ENCODE measurements at regions not wholly inside any gene's neighbourhood (a gene's known extent, or its start where the extent isn't known, plus 50 kb on each side); places are given as distances from the start of the nearest gene placed in this dataset.
"Not testable (repeated sequence)": the region's sequence is repeated elsewhere in the genome, so short reads cannot be mapped to it uniquely, and the experiment has no call there.

- H3K36me3 ChIP-seq (replicated peaks; ENCODE audit: insufficient read depth, low read length), result no peaks in the 10 kb centered on the region
- no peak overlapping the region for H3K4me3 ChIP-seq (ENCODE audit: low read length)
- no peak overlapping the region for H3K27ac ChIP-seq (ENCODE audit: low read length)
- no peaks in the 10 kb centered on the region for H3F3A ChIP-seq (ENCODE audit: insufficient read depth, low read length)
- no peak overlapping the region for H2AFZ ChIP-seq (ENCODE audit: low read length)
- H3K4me1 ChIP-seq (ENCODE audit: low read length), result no peaks in the 10 kb centered on the region
- no peaks in the 10 kb centered on the region for H3K9me2 ChIP-seq (replicated peaks; ENCODE audit: insufficient read depth, low read length)
- no peak for DNase-seq
- no peak overlapping the region for H3K4me2 ChIP-seq (ENCODE audit: low read depth, low read length)
- no peaks in the 10 kb centered on the region for H4K20me1 ChIP-seq (ENCODE audit: insufficient read depth, low read length)
- H3K79me2 ChIP-seq (ENCODE audit: low read length), result no peaks in the 10 kb centered on the region
- no peaks in the 10 kb centered on the region for H3K9me3 ChIP-seq (replicated peaks; ENCODE audit: insufficient read depth, low read length)
- TF ChIP-seq EZH2phosphoT487 (IDR thresholded peaks at IDR 0.05; ENCODE audit: low read length) (no peak), EZH2 (optimal IDR thresholded peaks at IDR 0.05; ENCODE audit: low read depth, low read length) (no peak), CTCF (IDR thresholded peaks at IDR 0.05; ENCODE audit: low read length) (no peak)
- no peaks in the 10 kb centered on the region for H3K27me3 ChIP-seq (replicated peaks; ENCODE audit: insufficient read depth, low read length)
- H3K9ac ChIP-seq (ENCODE audit: low read length), result no peak overlapping the region
Measured at GRCh38 chr7:13749636-13750035, 239.8 kb downstream of the ETV1 start.

- Histone ChIP-seq H3K27ac (ENCODE audit: low read length) (no peak overlapping the region), H3K27me3 (replicated peaks; ENCODE audit: insufficient read depth, low read length) (no peaks in the 10 kb centered on the region), H4K20me1 (ENCODE audit: insufficient read depth, low read length) (no peaks in the 10 kb centered on the region), H3K79me2 (ENCODE audit: low read length) (no peaks in the 10 kb centered on the region), H3K9me2 (replicated peaks; ENCODE audit: insufficient read depth, low read length) (no peaks in the 10 kb centered on the region), H3F3A (ENCODE audit: insufficient read depth, low read length) (no peaks in the 10 kb centered on the region), H3K4me2 (ENCODE audit: low read depth, low read length) (no peak overlapping the region), H3K9ac (ENCODE audit: low read length) (no peak overlapping the region), H3K4me3 (ENCODE audit: low read length) (no peak overlapping the region), H3K36me3 (replicated peaks; ENCODE audit: insufficient read depth, low read length) (no peaks in the 10 kb centered on the region), H3K4me1 (ENCODE audit: low read length) (no peaks in the 10 kb centered on the region), H3K9me3 (replicated peaks; ENCODE audit: insufficient read depth, low read length) (no peaks in the 10 kb centered on the region), H2AFZ (ENCODE audit: low read length) (no peak overlapping the region)
- TF ChIP-seq CTCF (IDR thresholded peaks at IDR 0.05; ENCODE audit: low read length), result no peak
- TF ChIP-seq EZH2 (optimal IDR thresholded peaks at IDR 0.05; ENCODE audit: low read depth, low read length), result no peak
- no peak for TF ChIP-seq EZH2phosphoT487 (IDR thresholded peaks at IDR 0.05; ENCODE audit: low read length)
- DNase-seq, result no peak
Measured at GRCh38 chr7:13751766-13752165, 237.7 kb downstream of the ETV1 start.

GRCh38 chr7:13757841-13758240 is 231.6 kb downstream of the ETV1 start:
- Histone ChIP-seq H3K36me3 (replicated peaks; ENCODE audit: insufficient read depth, low read length) (no peaks in the 10 kb centered on the region), H3K27ac (ENCODE audit: low read length) (no peak overlapping the region), H3K9me3 (replicated peaks; ENCODE audit: insufficient read depth, low read length) (no peaks in the 10 kb centered on the region), H3K9me2 (replicated peaks; ENCODE audit: insufficient read depth, low read length) (no peaks in the 10 kb centered on the region), H3K4me3 (ENCODE audit: low read length) (no peak overlapping the region), H2AFZ (ENCODE audit: low read length) (no peak overlapping the region), H3F3A (ENCODE audit: insufficient read depth, low read length) (no peaks in the 10 kb centered on the region), H3K4me1 (ENCODE audit: low read length) (no peaks in the 10 kb centered on the region), H3K79me2 (ENCODE audit: low read length) (no peaks in the 10 kb centered on the region), H3K4me2 (ENCODE audit: low read depth, low read length) (no peak overlapping the region), H3K9ac (ENCODE audit: low read length) (no peak overlapping the region), H3K27me3 (replicated peaks; ENCODE audit: insufficient read depth, low read length) (no peaks in the 10 kb centered on the region), H4K20me1 (ENCODE audit: insufficient read depth, low read length) (no peaks in the 10 kb centered on the region)
- DNase-seq, result no peak
- no peak for TF ChIP-seq EZH2phosphoT487 (IDR thresholded peaks at IDR 0.05; ENCODE audit: low read length)
- TF ChIP-seq EZH2 (optimal IDR thresholded peaks at IDR 0.05; ENCODE audit: low read depth, low read length), result no peak
- no peak for TF ChIP-seq CTCF (IDR thresholded peaks at IDR 0.05; ENCODE audit: low read length)

- not testable (repeated sequence) for H2AFZ ChIP-seq (ENCODE audit: low read length); H3K9me3 ChIP-seq (replicated peaks; ENCODE audit: insufficient read depth, low read length)
Measured at GRCh38 chr7:13765853-13766252, 223.6 kb downstream of the ETV1 start.

More at GRCh38 chr7:13765853-13766252, 223.6 kb downstream of the ETV1 start:
- not testable (repeated sequence) for H3K36me3 ChIP-seq (replicated peaks; ENCODE audit: insufficient read depth, low read length); H3K9me2 ChIP-seq (replicated peaks; ENCODE audit: insufficient read depth, low read length); DNase-seq; H3K27ac ChIP-seq (ENCODE audit: low read length); H3K4me2 ChIP-seq (ENCODE audit: low read depth, low read length); H4K20me1 ChIP-seq (ENCODE audit: insufficient read depth, low read length); H3F3A ChIP-seq (ENCODE audit: insufficient read depth, low read length); H3K9ac ChIP-seq (ENCODE audit: low read length); H3K4me3 ChIP-seq (ENCODE audit: low read length); H3K79me2 ChIP-seq (ENCODE audit: low read length); H3K4me1 ChIP-seq (ENCODE audit: low read length); H3K27me3 ChIP-seq (replicated peaks; ENCODE audit: insufficient read depth, low read length)
